A673 (cell line): ENCODE measurements at regions not wholly inside any gene's neighbourhood (a gene's known extent, or its start where the extent isn't known, plus 50 kb on each side); places are given as distances from the start of the nearest gene placed in this dataset.

ENCODE experiments used
- BruUV-seq: library from RNA; stranded (reverse); fragments of 400-500 nt; replicated peaks from 2 replicates; lab custom pipeline; 2021; lab: Mats Ljungman, UMichigan
- CTCF ChIA-PET: fragments of 300-600 bp; sonication (Branson Sonifier 250); formaldehyde crosslinking; loops from one replicate; lab custom pipeline; 2022; ENCODE audit warnings: antibody characterized with exemption; lab: Charles Lee
- POLR2A ChIA-PET: fragments of 300-600 bp; sonication (Branson Sonifier 250); formaldehyde crosslinking; loops from one replicate; lab custom pipeline; 2022; ENCODE audit warnings: antibody characterized with exemption; ENCODE audit not compliant: low non-redundant PET; lab: Charles Lee
- DNase-seq: peaks from one replicate; pipeline ENCODE4 v3.0.0-alpha.2; 2015; ENCODE audit warnings: low spot score
- H3K27ac ChIP-seq: fragments of 200-600 bp; sonication (generic); 2 replicates; pipeline ENCODE4 v1.5.1; 2016; ENCODE audit warnings: mixed run types, low read depth, mild to moderate bottlenecking, mixed read lengths, antibody characterized with exemption, low read length; ENCODE audit not compliant: poor library complexity, severe bottlenecking
- H3K27me3 ChIP-seq: fragments of 200-600 bp; sonication (generic); replicated peaks from 2 replicates; pipeline ENCODE4 v1.6.1; 2017; ENCODE audit warnings: mixed run types, low read depth, mild to moderate bottlenecking, mixed read lengths, antibody characterized with exemption, low read length; ENCODE audit not compliant: insufficient read depth, poor library complexity
- H3K36me3 ChIP-seq: fragments of 200-600 bp; sonication (generic); 2 replicates; pipeline ENCODE4 v1.6.1; 2016; ENCODE audit warnings: mixed run types, mild to moderate bottlenecking, mixed read lengths, antibody characterized with exemption, low read length; ENCODE audit not compliant: insufficient read depth, poor library complexity, severe bottlenecking
- H3K4me1 ChIP-seq: fragments of 200-600 bp; sonication (generic); 2 replicates; pipeline ENCODE4 v1.6.1; 2017; ENCODE audit warnings: mixed run types, mild to moderate bottlenecking, mixed read lengths, antibody characterized with exemption, low read length; ENCODE audit not compliant: insufficient read depth, poor library complexity, severe bottlenecking
- H3K4me3 ChIP-seq: fragments of 200-600 bp; sonication (generic); 2 replicates; pipeline ENCODE4 v1.5.1; 2016; ENCODE audit warnings: low read depth, mixed run types, mild to moderate bottlenecking, mixed read lengths, low read length; ENCODE audit not compliant: poor library complexity, severe bottlenecking
- H3K9me3 ChIP-seq: fragments of 200-600 bp; sonication (generic); 2 replicates; pipeline ENCODE4 v1.6.1; 2016; ENCODE audit warnings: mixed run types, low read depth, mild to moderate bottlenecking, mixed read lengths, antibody characterized with exemption, low read length; ENCODE audit not compliant: poor library complexity, severe bottlenecking
- EZH2 ChIP-seq: fragments of 200-600 bp; sonication (generic); IDR thresholded peaks from 2 replicates; pipeline ENCODE4 v1.6.1; 2017; ENCODE audit warnings: borderline replicate concordance, low read depth, mild to moderate bottlenecking, mixed read lengths, antibody characterized with exemption, low read length; ENCODE audit not compliant: poor library complexity, severe bottlenecking
- intact Hi-C: fragments of 100-400 bp; cut with micrococcal nuclease; formaldehyde crosslinking; loops from one replicate; pipeline ENCODE4 v1.10.0; 2022; ENCODE audit not compliant: unreplicated experiment
- TF ChIP-seq, protein P1 (sequence below): fragments of 300-800, 200-600 bp; sonication (generic); conservative IDR thresholded peaks from 2 replicates; pipeline ENCODE4 v1.5.1; 2017; ENCODE audit warnings: low read depth, mild to moderate bottlenecking, antibody characterized with exemption, low read length, moderate library complexity, mixed read lengths

DNA sequence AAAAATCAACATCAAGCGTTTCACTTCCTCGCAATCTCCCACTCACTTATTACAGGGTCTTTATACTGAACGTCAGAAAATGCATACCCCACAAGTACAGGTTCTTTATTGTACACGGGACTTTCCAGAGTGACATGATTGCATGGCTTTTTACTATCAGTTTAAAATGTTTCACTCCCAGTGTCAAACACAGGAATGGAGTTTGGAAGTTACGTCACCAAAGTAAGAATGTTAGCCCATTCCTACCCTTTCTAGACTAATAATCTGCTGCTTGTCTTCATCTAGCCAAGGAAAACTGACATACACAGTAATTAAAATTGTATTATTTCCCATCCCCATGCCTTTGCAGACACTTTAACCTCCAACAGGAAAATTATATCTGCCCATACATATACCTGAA, 624.2 kb downstream of the BCL11B start:
- POLR2A ChIA-PET, result no interaction called here

DNA sequence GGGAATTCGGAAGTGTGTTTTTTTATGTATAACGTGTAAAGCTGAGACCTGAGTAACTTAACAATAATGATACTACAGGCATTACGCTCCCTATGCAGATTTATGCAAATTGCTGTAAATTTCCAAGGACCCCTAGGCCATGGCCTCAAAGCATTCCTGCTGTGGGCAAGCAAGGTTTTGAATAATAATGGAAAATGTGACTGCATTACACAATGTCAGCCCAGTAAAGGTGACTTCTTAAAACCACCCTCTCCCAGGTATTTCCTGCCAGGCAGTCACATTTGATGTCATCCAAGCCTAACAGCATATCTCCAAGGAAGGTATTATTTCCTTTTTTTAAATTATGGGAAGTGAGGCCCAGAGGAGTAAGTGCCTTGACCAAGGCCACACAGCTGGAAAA, 621.0 kb downstream of the BCL11B start:
- H3K9me3 ChIP-seq, result no peaks in the 10 kb centered on the region
- POLR2A ChIA-PET, result no interaction called here
- intact Hi-C loops, result no loop called here
- no peaks in the 10 kb centered on the region for H3K36me3 ChIP-seq
- DNase-seq, result no peak
- no TSS peak for BruUV-seq
- no peaks in the 10 kb centered on the region for H3K27me3 ChIP-seq
- no peaks in the 10 kb centered on the region for H3K4me1 ChIP-seq
- TF ChIP-seq, protein P1, sequence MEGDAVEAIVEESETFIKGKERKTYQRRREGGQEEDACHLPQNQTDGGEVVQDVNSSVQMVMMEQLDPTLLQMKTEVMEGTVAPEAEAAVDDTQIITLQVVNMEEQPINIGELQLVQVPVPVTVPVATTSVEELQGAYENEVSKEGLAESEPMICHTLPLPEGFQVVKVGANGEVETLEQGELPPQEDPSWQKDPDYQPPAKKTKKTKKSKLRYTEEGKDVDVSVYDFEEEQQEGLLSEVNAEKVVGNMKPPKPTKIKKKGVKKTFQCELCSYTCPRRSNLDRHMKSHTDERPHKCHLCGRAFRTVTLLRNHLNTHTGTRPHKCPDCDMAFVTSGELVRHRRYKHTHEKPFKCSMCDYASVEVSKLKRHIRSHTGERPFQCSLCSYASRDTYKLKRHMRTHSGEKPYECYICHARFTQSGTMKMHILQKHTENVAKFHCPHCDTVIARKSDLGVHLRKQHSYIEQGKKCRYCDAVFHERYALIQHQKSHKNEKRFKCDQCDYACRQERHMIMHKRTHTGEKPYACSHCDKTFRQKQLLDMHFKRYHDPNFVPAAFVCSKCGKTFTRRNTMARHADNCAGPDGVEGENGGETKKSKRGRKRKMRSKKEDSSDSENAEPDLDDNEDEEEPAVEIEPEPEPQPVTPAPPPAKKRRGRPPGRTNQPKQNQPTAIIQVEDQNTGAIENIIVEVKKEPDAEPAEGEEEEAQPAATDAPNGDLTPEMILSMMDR, result no peak
- no peak for TF ChIP-seq EZH2
- no peak overlapping the region for H3K4me3 ChIP-seq
- CTCF ChIA-PET, result no interaction called here
- H3K27ac ChIP-seq, result no peak overlapping the region

More for the DNA sequence above, 624.2 kb downstream of the BCL11B start:
- H3K9me3 ChIP-seq, result no peaks in the 10 kb centered on the region
- intact Hi-C loops, result no loop called here
- no peak overlapping the region for H3K27ac ChIP-seq
- TF ChIP-seq EZH2, result no peak
- TF ChIP-seq, protein P1, result no peak
- BruUV-seq, result no TSS peak
- CTCF ChIA-PET, result no interaction called here
- no peaks in the 10 kb centered on the region for H3K36me3 ChIP-seq
- no peaks in the 10 kb centered on the region for H3K27me3 ChIP-seq
- H3K4me3 ChIP-seq, result no peak overlapping the region
- DNase-seq, result no peak
- no peaks in the 10 kb centered on the region for H3K4me1 ChIP-seq

DNA sequence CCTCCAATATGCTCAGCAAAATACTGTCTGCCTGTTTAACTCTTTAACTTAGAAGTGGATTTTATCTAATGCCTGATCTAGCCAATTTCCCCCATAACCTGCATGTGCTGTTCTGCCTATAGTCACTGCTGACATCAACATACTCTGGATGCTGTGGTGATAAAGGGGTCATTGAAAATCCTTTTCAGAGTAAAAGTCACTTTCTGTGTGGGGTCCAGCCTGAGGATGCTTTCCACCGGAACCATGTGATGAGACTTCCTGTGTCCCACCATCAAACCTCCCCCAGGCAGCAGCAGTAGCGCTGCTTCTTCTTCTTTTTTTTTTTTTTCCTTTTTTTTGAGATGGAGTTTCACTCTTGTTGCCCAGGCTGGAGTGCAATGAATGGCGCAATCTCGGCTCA, 607.0 kb downstream of the BCL11B start:
- TF ChIP-seq, protein P1, result no peak
- TF ChIP-seq EZH2, result no peak
- Histone ChIP-seq H3K27me3 (no peaks in the 10 kb centered on the region), H3K36me3 (no peaks in the 10 kb centered on the region), H3K9me3 (no peaks in the 10 kb centered on the region), H3K27ac (no peak overlapping the region), H3K4me3 (no peak overlapping the region), H3K4me1 (peaks cover 3% of the 10 kb centered on the region)
- intact Hi-C loops, result no loop called here
- BruUV-seq, result no TSS peak
- ChIA-PET POLR2A (no interaction called here), CTCF (no interaction called here)
- peak; percentile 4 for DNase-seq
